ENCODE measurements at regions not wholly inside any gene's neighbourhood (a gene's known extent, or its start where the extent isn't known, plus 50 kb on each side); places are given as distances from the start of the nearest gene placed in this dataset.

DNA sequence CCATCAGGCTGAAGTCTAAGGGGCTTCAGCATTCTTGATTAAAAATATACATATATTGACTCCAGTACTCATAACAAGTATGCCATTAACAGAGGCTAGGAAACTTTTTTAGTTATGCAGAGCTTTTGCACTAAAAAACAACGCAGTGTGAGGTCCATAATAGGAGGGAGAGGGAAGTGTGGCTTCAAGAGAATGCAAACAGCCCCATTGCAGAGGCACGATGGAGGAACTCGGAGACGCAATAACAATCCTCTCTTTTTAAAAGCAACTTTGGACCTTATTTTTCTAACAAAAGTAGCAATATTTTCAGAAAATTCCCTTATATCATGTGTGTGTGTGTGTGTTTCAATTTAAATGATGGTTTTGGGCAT lies 150.0 kb upstream of the PTCH1 start:
- TF ChIP-seq, protein P1, sequence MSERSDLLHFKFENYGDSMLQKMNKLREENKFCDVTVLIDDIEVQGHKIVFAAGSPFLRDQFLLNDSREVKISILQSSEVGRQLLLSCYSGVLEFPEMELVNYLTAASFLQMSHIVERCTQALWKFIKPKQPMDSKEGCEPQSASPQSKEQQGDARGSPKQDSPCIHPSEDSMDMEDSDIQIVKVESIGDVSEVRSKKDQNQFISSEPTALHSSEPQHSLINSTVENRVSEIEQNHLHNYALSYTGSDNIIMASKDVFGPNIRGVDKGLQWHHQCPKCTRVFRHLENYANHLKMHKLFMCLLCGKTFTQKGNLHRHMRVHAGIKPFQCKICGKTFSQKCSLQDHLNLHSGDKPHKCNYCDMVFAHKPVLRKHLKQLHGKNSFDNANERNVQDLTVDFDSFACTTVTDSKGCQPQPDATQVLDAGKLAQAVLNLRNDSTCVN (CRISPR knock-in tag; IDR thresholded peaks at IDR 0.05), result no peak
- TF ChIP-seq EZH2 (IDR thresholded peaks at IDR 0.05; ENCODE audit: borderline replicate concordance, low read depth, low read length) (no peak), RFX5 (IDR thresholded peaks at IDR 0.05; ENCODE audit: low read depth, low read length) (no peak), OTX1 (CRISPR knock-in tag; IDR thresholded peaks at IDR 0.05) (no peak), CTCF (IDR thresholded peaks at IDR 0.05 in 2 of 3, conservative IDR thresholded peaks at IDR 0.05 in 1 of 3; ENCODE audit: insufficient read depth in 2 of 3, low read depth in 1 of 3, low read length in 3 of 3) (no peak), ZFPM2 (CRISPR knock-in tag; IDR thresholded peaks at IDR 0.05) (no peak), FOS (IDR thresholded peaks at IDR 0.05; ENCODE audit: extremely low read depth, insufficient read length) (no peak), TCF7 (IDR thresholded peaks at IDR 0.05; ENCODE audit: borderline replicate concordance) (no peak), RNF219 (CRISPR knock-in tag; IDR thresholded peaks at IDR 0.05) (no peak), TAF1 (IDR thresholded peaks at IDR 0.05; ENCODE audit: control insufficient read depth, extremely low read depth, insufficient read depth, low read length, severe bottlenecking) (no peak), NFE2 (IDR thresholded peaks at IDR 0.05; ENCODE audit: low read depth) (no peak), SMARCC2 (IDR thresholded peaks at IDR 0.05; ENCODE audit: low read depth) (no peak)
- TF ChIP-seq, protein P2, sequence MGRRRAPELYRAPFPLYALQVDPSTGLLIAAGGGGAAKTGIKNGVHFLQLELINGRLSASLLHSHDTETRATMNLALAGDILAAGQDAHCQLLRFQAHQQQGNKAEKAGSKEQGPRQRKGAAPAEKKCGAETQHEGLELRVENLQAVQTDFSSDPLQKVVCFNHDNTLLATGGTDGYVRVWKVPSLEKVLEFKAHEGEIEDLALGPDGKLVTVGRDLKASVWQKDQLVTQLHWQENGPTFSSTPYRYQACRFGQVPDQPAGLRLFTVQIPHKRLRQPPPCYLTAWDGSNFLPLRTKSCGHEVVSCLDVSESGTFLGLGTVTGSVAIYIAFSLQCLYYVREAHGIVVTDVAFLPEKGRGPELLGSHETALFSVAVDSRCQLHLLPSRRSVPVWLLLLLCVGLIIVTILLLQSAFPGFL (CRISPR knock-in tag; IDR thresholded peaks at IDR 0.05), result no peak

Measured in K562 (cell line).